Caco-2 (cell line): ENCODE measurements at regions not wholly inside any gene's neighbourhood (a gene's known extent, or its start where the extent isn't known, plus 50 kb on each side); places are given as distances from the start of the nearest gene placed in this dataset.
"Not testable (repeated sequence)": the region's sequence is repeated elsewhere in the genome, so short reads cannot be mapped to it uniquely, and the experiment has no call there.

ENCODE experiments used
- BruUV-seq: library from RNA; stranded (reverse); fragments of 400-500 nt; replicated peaks from 2 replicates; lab custom pipeline; 2021; lab: Mats Ljungman, UMichigan
- CTCF ChIA-PET: fragments of 300-600 bp; sonication (Branson Sonifier 250); formaldehyde crosslinking; loops from one replicate; lab custom pipeline; 2022; ENCODE audit warnings: antibody characterized with exemption; lab: Charles Lee
- POLR2A ChIA-PET: fragments of 300-600 bp; sonication (Branson Sonifier 250); formaldehyde crosslinking; loops from one replicate; lab custom pipeline; 2022; ENCODE audit warnings: antibody characterized with exemption; lab: Charles Lee
- DNase-seq, 2 experiments: peaks; one replicate each; pipeline versions ENCODE4 v3.0.0 to v3.0.0-alpha.2; 2020 to 2022
- H3K27me3 ChIP-seq: replicated peaks from 2 replicates; pipeline ENCODE4 v1.6.0; 2011; ENCODE audit warnings: low read length; ENCODE audit not compliant: control insufficient read depth, insufficient read depth
- H3K36me3 ChIP-seq: 2 replicates; pipeline ENCODE4 v1.5.1; 2011; ENCODE audit warnings: low read length; ENCODE audit not compliant: control insufficient read depth, insufficient read depth
- H3K4me1 ChIP-seq: fragments of 250-450 bp; sonication (Bioruptor Pico); 2 replicates; pipeline ENCODE4 v1.5.1; 2020; ENCODE audit warnings: mild to moderate bottlenecking
- H3K4me3 ChIP-seq: 2 replicates; pipeline ENCODE4 v1.5.1; 2011; ENCODE audit warnings: low read depth, mild to moderate bottlenecking, control low read depth, low read length
- H3K9me3 ChIP-seq: fragments of 250-450 bp; sonication (Bioruptor Pico); 2 replicates; pipeline ENCODE4 v1.5.1; 2020; ENCODE audit warnings: mild to moderate bottlenecking, moderate library complexity
- H3K27ac Mint-ChIP-seq: one replicate; pipeline ENCODE4 v1.8.0; 2022; ENCODE audit warnings: mixed read lengths; ENCODE audit not compliant: unreplicated experiment
- H3K27me3 Mint-ChIP-seq: one replicate; pipeline ENCODE4 v1.8.0; 2022; ENCODE audit warnings: mixed read lengths; ENCODE audit not compliant: insufficient read depth, unreplicated experiment
- H3K36me3 Mint-ChIP-seq: one replicate; pipeline ENCODE4 v1.8.0; 2022; ENCODE audit warnings: mild to moderate bottlenecking, mixed read lengths; ENCODE audit not compliant: insufficient read depth, unreplicated experiment
- H3K4me1 Mint-ChIP-seq: one replicate; pipeline ENCODE4 v1.8.0; 2022; ENCODE audit warnings: low read depth, mixed read lengths; ENCODE audit not compliant: unreplicated experiment
- H3K4me3 Mint-ChIP-seq: one replicate; pipeline ENCODE4 v1.8.0; 2022; ENCODE audit warnings: mild to moderate bottlenecking, moderate library complexity, mixed read lengths; ENCODE audit not compliant: unreplicated experiment
- H3K9me3 Mint-ChIP-seq: one replicate; pipeline ENCODE4 v1.8.0; 2022; ENCODE audit warnings: mixed read lengths; ENCODE audit not compliant: unreplicated experiment
- CTCF ChIP-seq, 2 experiments: fragments of 200-600 bp in 1 of 2; IDR thresholded peaks; 1 replicate in 1 of 2; 2 replicates in 1 of 2; pipeline versions ENCODE4 v1.5.1 to v1.8.0; 2011 to 2022; ENCODE audit warnings: antibody characterized with exemption in 1 of 2, control low read depth in 1 of 2, inconsistent platforms in 1 of 2, low read depth in 1 of 2, low read length in 1 of 2, mild to moderate bottlenecking in 1 of 2, moderate library complexity in 1 of 2; ENCODE audit not compliant: insufficient read depth in 1 of 2, severe bottlenecking in 1 of 2, unreplicated experiment in 1 of 2
- intact Hi-C: fragments of 100-400 bp; cut with micrococcal nuclease; formaldehyde crosslinking; loops from one replicate; pipeline ENCODE4 v1.10.0; 2022; ENCODE audit not compliant: unreplicated experiment

- H3K4me3 Mint-ChIP-seq, result no peak overlapping the region
- POLR2A ChIA-PET, result no interaction called here
- CTCF ChIA-PET, result no interaction called here
Observed at GRCh38 chr13:50509771-50510441, 333.6 kb downstream of the DLEU7 start.

GRCh38 chr13:50510885-50511545 lies 332.5 kb downstream of the DLEU7 start:
- intact Hi-C loops, H3K4me3 ChIP-seq, BruUV-seq, H3K36me3 Mint-ChIP-seq, H3K4me3 Mint-ChIP-seq, DNase-seq, H3K4me1 ChIP-seq, H3K27ac Mint-ChIP-seq, POLR2A ChIA-PET, H3K4me1 Mint-ChIP-seq, H3K27me3 Mint-ChIP-seq, H3K36me3 ChIP-seq, H3K27me3 ChIP-seq, H3K9me3 ChIP-seq, CTCF ChIA-PET, H3K9me3 Mint-ChIP-seq: not testable (repeated sequence)

More at GRCh38 chr13:50509771-50510441, 333.6 kb downstream of the DLEU7 start:
- H3K9me3 ChIP-seq, result no peaks in the 10 kb centered on the region
- BruUV-seq, result no TSS peak
- H3K36me3 Mint-ChIP-seq, result no peaks in the 10 kb centered on the region
- H3K27ac Mint-ChIP-seq, result no peak overlapping the region
- peaks cover 7% of the 10 kb centered on the region for H3K4me1 Mint-ChIP-seq
- TF ChIP-seq CTCF (IDR thresholded peaks at IDR 0.05; ENCODE audit: insufficient read depth in 1 of 2, low read depth in 1 of 2, low read length in 1 of 2, severe bottlenecking in 1 of 2, unreplicated experiment in 1 of 2), result no peak
- intact Hi-C loops, result no loop called here
- H3K27me3 Mint-ChIP-seq, result no peaks in the 10 kb centered on the region
- no peaks in the 10 kb centered on the region for H3K9me3 Mint-ChIP-seq
- DNase-seq, result no peak
- no peaks in the 10 kb centered on the region for H3K27me3 ChIP-seq
- peaks cover 5% of the 10 kb centered on the region; the same call in 1 of the 2 replicates for H3K4me1 ChIP-seq
- H3K4me3 ChIP-seq, result no peak overlapping the region
- H3K36me3 ChIP-seq, result no peaks in the 10 kb centered on the region

- Mint-ChIP-seq H3K36me3 (no peaks in the 10 kb centered on the region), H3K4me3 (no peak overlapping the region), H3K27me3 (no peaks in the 10 kb centered on the region), H3K27ac (no peak overlapping the region), H3K4me1 (peaks cover 7% of the 10 kb centered on the region), H3K9me3 (no peaks in the 10 kb centered on the region)
- CTCF ChIA-PET, result no interaction called here
- no peaks in the 10 kb centered on the region for H3K36me3 ChIP-seq
- peaks cover 5% of the 10 kb centered on the region; the same call in 1 of the 2 replicates for H3K4me1 ChIP-seq
- no peak for TF ChIP-seq CTCF (IDR thresholded peaks at IDR 0.05; ENCODE audit: insufficient read depth in 1 of 2, low read depth in 1 of 2, low read length in 1 of 2, severe bottlenecking in 1 of 2, unreplicated experiment in 1 of 2)
- no peak overlapping the region for H3K4me3 ChIP-seq
- intact Hi-C loops, result no loop called here
- no peak for DNase-seq
- POLR2A ChIA-PET, result interaction anchor here (0.6 kb wide), 1 partner anchor 719 kb away, joined by 6 read pairs; no protein-coding TSS in a partner anchor
- H3K27me3 ChIP-seq, result no peaks in the 10 kb centered on the region
- H3K9me3 ChIP-seq, result no peaks in the 10 kb centered on the region
- no TSS peak for BruUV-seq
Observed at GRCh38 chr13:50511877-50512341, 331.6 kb downstream of the DLEU7 start.
